ENCODE measurements at regions not wholly inside any gene's neighbourhood (a gene's known extent, or its start where the extent isn't known, plus 50 kb on each side); places are given as distances from the start of the nearest gene placed in this dataset.
A peak's percentile ranks its signal among the peaks of the same experiment; 100 is the strongest.

DNA sequence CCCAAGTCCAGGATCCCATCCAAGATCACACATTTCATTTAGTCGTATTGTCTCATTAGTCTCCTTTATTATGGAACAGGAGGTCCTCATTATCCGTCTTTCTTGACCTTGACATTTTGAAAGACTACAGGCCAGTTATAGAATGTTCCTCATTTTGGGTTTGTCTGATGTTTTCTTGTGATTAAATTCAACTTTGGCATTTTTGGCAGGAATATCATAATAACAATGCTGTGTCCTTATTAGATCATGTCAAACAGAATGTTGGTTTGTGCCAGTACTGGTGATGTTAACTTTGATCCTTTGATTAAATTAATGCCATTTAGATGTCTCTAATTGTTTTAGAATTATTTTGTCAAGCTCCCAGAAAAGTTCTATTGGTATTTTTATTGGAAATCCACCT is 106.5 kb upstream of the FRY start:
- WGBS (ENCODE audit: insufficient coverage): no CpG with 5 or more reads among the region's 2 CpGs
- H3K9me3 ChIP-seq: no peaks in the 10 kb centered on the region
- no peak for ATAC-seq (replicated peaks in 1 of 4)
- H3K4me3 ChIP-seq (ENCODE audit: control insufficient read depth in 1 of 2, extremely low read depth in 1 of 2, low read length in 1 of 2): no peak overlapping the region
- ChIA-PET CTCF (no interaction called here), POLR2A (interaction anchor here in 1 of 2 donors (0.6 kb wide), 1 partner anchor 27 kb away, joined by 6 read pairs; no protein-coding TSS in a partner anchor)
- no peaks in the 10 kb centered on the region for H3K9me3 Mint-ChIP-seq
- H3K36me3 ChIP-seq (ENCODE audit: control insufficient read depth in 2 of 2, extremely low read depth in 1 of 2, insufficient read depth in 1 of 2, low read length in 1 of 2): no peaks in the 10 kb centered on the region
- no peak overlapping the region for H3K27ac Mint-ChIP-seq
- peaks cover 9 to 25% (median 12%) of the 10 kb centered on the region in 3 donors for H3K4me1 Mint-ChIP-seq
- H3K27ac ChIP-seq (ENCODE audit: low read length): no peak overlapping the region
- no peak overlapping the region for H3K4me3 Mint-ChIP-seq
- H3K36me3 Mint-ChIP-seq: no peaks in the 10 kb centered on the region
- no peak for DNase-seq
- peaks cover 0 to 6% of the 10 kb centered on the region in 2 experiments for H3K4me1 ChIP-seq (ENCODE audit: control insufficient read depth in 1 of 2, extremely low read depth in 1 of 2, insufficient read depth in 2 of 2, low read length in 2 of 2)
- no peaks in the 10 kb centered on the region for H3K27me3 ChIP-seq (replicated peaks in 1 of 2; ENCODE audit: control insufficient read depth in 2 of 2, extremely low read depth in 1 of 2, insufficient read depth in 2 of 2, low read length in 1 of 2)
- H3K27me3 Mint-ChIP-seq: peaks cover 0 to 1% of the 10 kb centered on the region in 2 donors

- H3K4me3 ChIP-seq (ENCODE audit: control insufficient read depth in 1 of 2, extremely low read depth in 1 of 2, low read length in 1 of 2): no peak overlapping the region
- H3K36me3 ChIP-seq (ENCODE audit: control insufficient read depth in 2 of 2, extremely low read depth in 1 of 2, insufficient read depth in 1 of 2, low read length in 1 of 2): no peaks in the 10 kb centered on the region
- Mint-ChIP-seq H3K4me1 (peaks cover 8 to 17% (median 9%) of the 10 kb centered on the region in 3 donors), H3K27me3 (peaks cover 0 to 1% of the 10 kb centered on the region in 2 donors), H3K9me3 (no peaks in the 10 kb centered on the region), H3K36me3 (no peaks in the 10 kb centered on the region), H3K27ac (peak overlapping the region in 1 of 2 donors; percentile 13), H3K4me3 (no peak overlapping the region)
- no peak overlapping the region for H3K27ac ChIP-seq (ENCODE audit: low read length)
- ChIA-PET POLR2A (no interaction called here), CTCF (interaction anchor here (0.8 to 2.4 kb wide), 2 partner anchors 7 to 13 kb away, joined by 3 to 10 read pairs; no protein-coding TSS in a partner anchor)
- no peak for DNase-seq
- no peak for ATAC-seq (replicated peaks in 1 of 4)
- H3K4me1 ChIP-seq (ENCODE audit: control insufficient read depth in 1 of 2, extremely low read depth in 1 of 2, insufficient read depth in 2 of 2, low read length in 2 of 2): peaks cover 0 to 12% of the 10 kb centered on the region in 2 experiments
- 80% methylated on average over 2 of the region's 5 CpGs for WGBS (ENCODE audit: insufficient coverage)
- no peaks in the 10 kb centered on the region for H3K9me3 ChIP-seq
- H3K27me3 ChIP-seq (replicated peaks in 1 of 2; ENCODE audit: control insufficient read depth in 2 of 2, extremely low read depth in 1 of 2, insufficient read depth in 2 of 2, low read length in 1 of 2): no peaks in the 10 kb centered on the region
Measured at GRCh38 chr13:31927219-31927653, 104.3 kb upstream of the FRY start.

DNA sequence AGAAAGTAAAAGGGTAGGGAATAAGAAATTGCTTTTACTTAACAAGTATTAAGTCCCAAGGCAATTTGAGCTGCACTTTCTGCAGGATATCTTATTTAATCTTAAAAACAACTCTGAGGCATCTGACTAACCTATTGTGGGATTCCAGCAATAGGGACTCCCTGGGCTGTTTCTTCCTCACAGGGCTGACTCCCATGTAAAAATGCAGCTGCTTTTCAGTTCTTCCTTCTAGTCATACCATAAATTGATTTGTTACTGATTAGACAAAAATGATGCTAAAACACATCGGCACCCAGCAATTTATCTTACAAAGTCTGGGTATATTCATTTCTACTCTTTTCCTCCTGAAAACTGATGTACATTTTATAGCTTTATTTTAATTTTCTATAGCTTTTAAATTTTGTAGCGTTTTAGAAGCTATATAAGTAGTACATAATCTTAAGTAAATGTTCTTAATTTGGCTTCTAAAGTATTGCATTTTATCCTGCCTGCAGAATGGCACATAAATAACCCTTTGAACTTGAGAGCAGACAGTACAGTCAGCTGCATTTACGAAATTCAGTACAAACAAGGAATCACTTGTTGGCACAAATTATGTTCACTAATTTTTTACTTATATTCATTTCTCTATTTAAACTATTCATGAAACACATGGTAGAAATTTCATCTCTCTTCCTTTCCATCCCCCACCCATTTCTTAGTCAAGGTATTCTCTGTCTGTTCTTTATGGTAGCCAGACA is 102.4 kb upstream of the FRY start:
- Mint-ChIP-seq H3K9me3 (no peaks in the 10 kb centered on the region), H3K4me3 (no peak overlapping the region), H3K36me3 (no peaks in the 10 kb centered on the region), H3K4me1 (peaks cover 8 to 15% (median 9%) of the 10 kb centered on the region in 3 donors), H3K27ac (no peak overlapping the region), H3K27me3 (peaks cover 0 to 1% of the 10 kb centered on the region in 2 donors)
- no peak overlapping the region for H3K27ac ChIP-seq (ENCODE audit: low read length)
- CTCF ChIA-PET: interaction anchor here in 1 of 2 donors (0.7 to 2.4 kb wide), 2 partner anchors 9 to 105 kb away, joined by 3 to 10 read pairs; no protein-coding TSS in a partner anchor
- POLR2A ChIA-PET: no interaction called here
- ATAC-seq (replicated peaks in 1 of 4) (no peak), DNase-seq (no peak)
- H3K36me3 ChIP-seq (ENCODE audit: control insufficient read depth in 2 of 2, extremely low read depth in 1 of 2, insufficient read depth in 1 of 2, low read length in 1 of 2): no peaks in the 10 kb centered on the region
- H3K9me3 ChIP-seq: no peaks in the 10 kb centered on the region
- H3K4me1 ChIP-seq (ENCODE audit: control insufficient read depth in 1 of 2, extremely low read depth in 1 of 2, insufficient read depth in 2 of 2, low read length in 2 of 2): peaks cover 0 to 12% of the 10 kb centered on the region in 2 experiments
- 80% methylated on average over 1 of the region's 3 CpGs for whole genome bisulfite sequencing (ENCODE audit: insufficient coverage)
- H3K27me3 ChIP-seq (replicated peaks in 1 of 2; ENCODE audit: control insufficient read depth in 2 of 2, extremely low read depth in 1 of 2, insufficient read depth in 2 of 2, low read length in 1 of 2): no peaks in the 10 kb centered on the region
- no peak overlapping the region for H3K4me3 ChIP-seq (ENCODE audit: control insufficient read depth in 1 of 2, extremely low read depth in 1 of 2, low read length in 1 of 2)

DNA sequence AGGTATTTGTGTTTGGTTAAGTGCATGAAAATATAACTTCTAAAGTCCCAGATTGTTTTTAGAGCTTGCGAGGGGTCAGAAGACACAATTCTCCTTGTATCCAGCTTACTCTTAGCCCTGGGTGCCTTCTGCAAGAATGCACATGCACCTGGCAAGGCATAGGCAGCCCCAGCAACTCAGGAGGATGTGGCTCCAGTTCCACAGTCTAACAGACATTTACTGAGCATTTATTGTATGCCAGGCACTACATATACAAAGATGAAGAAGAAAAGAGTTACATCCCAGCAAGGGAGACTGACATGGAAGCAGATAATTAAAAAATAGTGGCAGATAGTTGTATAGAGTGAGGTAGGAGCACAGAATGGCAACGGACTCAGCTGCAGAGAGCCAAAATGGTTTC is 101.1 kb upstream of the FRY start:
- ChIA-PET CTCF (no interaction called here), POLR2A (interaction anchor here in 1 of 2 donors (0.6 kb wide), 1 partner anchor 123 kb away, joined by 3 read pairs; no protein-coding TSS in a partner anchor)
- ATAC-seq (replicated peaks in 1 of 4) (peak in 1 of 4 experiments; percentile 26), DNase-seq (no peak)
- 71% methylated on average over 1 of the region's 2 CpGs for WGBS (ENCODE audit: insufficient coverage)
- Histone ChIP-seq H3K36me3 (ENCODE audit: control insufficient read depth in 2 of 2, extremely low read depth in 1 of 2, insufficient read depth in 1 of 2, low read length in 1 of 2) (no peaks in the 10 kb centered on the region), H3K9me3 (no peaks in the 10 kb centered on the region), H3K27ac (ENCODE audit: low read length) (no peak overlapping the region), H3K4me3 (ENCODE audit: control insufficient read depth in 1 of 2, extremely low read depth in 1 of 2, low read length in 1 of 2) (no peak overlapping the region), H3K27me3 (replicated peaks in 1 of 2; ENCODE audit: control insufficient read depth in 2 of 2, extremely low read depth in 1 of 2, insufficient read depth in 2 of 2, low read length in 1 of 2) (no peaks in the 10 kb centered on the region), H3K4me1 (ENCODE audit: control insufficient read depth in 1 of 2, extremely low read depth in 1 of 2, insufficient read depth in 2 of 2, low read length in 2 of 2) (peaks cover 0 to 12% of the 10 kb centered on the region in 2 experiments)
- H3K36me3 Mint-ChIP-seq: no peaks in the 10 kb centered on the region
- peaks cover 8 to 15% (median 9%) of the 10 kb centered on the region in 3 donors for H3K4me1 Mint-ChIP-seq
- no peak overlapping the region for H3K4me3 Mint-ChIP-seq
- no peak overlapping the region for H3K27ac Mint-ChIP-seq
- peaks cover 0 to 1% of the 10 kb centered on the region in 2 donors for H3K27me3 Mint-ChIP-seq
- H3K9me3 Mint-ChIP-seq: no peaks in the 10 kb centered on the region

GRCh38 chr13:31930901-31931522 is 100.6 kb upstream of the FRY start:
- DNase-seq: no peak
- Mint-ChIP-seq H3K4me3 (no peak overlapping the region), H3K9me3 (no peaks in the 10 kb centered on the region), H3K36me3 (no peaks in the 10 kb centered on the region), H3K27ac (no peak overlapping the region), H3K27me3 (peaks cover 0 to 1% of the 10 kb centered on the region in 2 donors), H3K4me1 (peaks cover 8 to 15% (median 9%) of the 10 kb centered on the region in 3 donors)
- Histone ChIP-seq H3K27me3 (replicated peaks in 1 of 2; ENCODE audit: control insufficient read depth in 2 of 2, extremely low read depth in 1 of 2, insufficient read depth in 2 of 2, low read length in 1 of 2) (no peaks in the 10 kb centered on the region), H3K4me1 (ENCODE audit: control insufficient read depth in 1 of 2, extremely low read depth in 1 of 2, insufficient read depth in 2 of 2, low read length in 2 of 2) (peaks cover 0 to 12% of the 10 kb centered on the region in 2 experiments), H3K9me3 (no peaks in the 10 kb centered on the region), H3K4me3 (ENCODE audit: control insufficient read depth in 1 of 2, extremely low read depth in 1 of 2, low read length in 1 of 2) (no peak overlapping the region), H3K36me3 (ENCODE audit: control insufficient read depth in 2 of 2, extremely low read depth in 1 of 2, insufficient read depth in 1 of 2, low read length in 1 of 2) (no peaks in the 10 kb centered on the region), H3K27ac (ENCODE audit: low read length) (no peak overlapping the region)
- peak in 3 of 4 experiments; percentile 48 to 71 (median 49) for ATAC-seq (replicated peaks in 1 of 4)
- WGBS (ENCODE audit: insufficient coverage): 54% methylated on average over 3 of the region's 3 CpGs
- ChIA-PET CTCF (no interaction called here), POLR2A (no interaction called here)

- ChIA-PET POLR2A (no interaction called here), CTCF (no interaction called here)
- no peak overlapping the region for H3K4me3 Mint-ChIP-seq
- H3K27ac Mint-ChIP-seq: no peak overlapping the region
- Histone ChIP-seq H3K9me3 (no peaks in the 10 kb centered on the region), H3K4me3 (ENCODE audit: control insufficient read depth in 1 of 2, extremely low read depth in 1 of 2, low read length in 1 of 2) (no peak overlapping the region), H3K36me3 (ENCODE audit: control insufficient read depth in 2 of 2, extremely low read depth in 1 of 2, insufficient read depth in 1 of 2, low read length in 1 of 2) (no peaks in the 10 kb centered on the region), H3K27me3 (replicated peaks in 1 of 2; ENCODE audit: control insufficient read depth in 2 of 2, extremely low read depth in 1 of 2, insufficient read depth in 2 of 2, low read length in 1 of 2) (no peaks in the 10 kb centered on the region), H3K4me1 (ENCODE audit: control insufficient read depth in 1 of 2, extremely low read depth in 1 of 2, insufficient read depth in 2 of 2, low read length in 2 of 2) (no peaks in the 10 kb centered on the region), H3K27ac (ENCODE audit: low read length) (no peak overlapping the region)
- no peaks in the 10 kb centered on the region for H3K4me1 Mint-ChIP-seq
- 82% methylated on average over 2 of the region's 4 CpGs for WGBS (ENCODE audit: insufficient coverage)
- ATAC-seq (replicated peaks in 1 of 4) (no peak), DNase-seq (no peak)
- peaks cover 0 to 4% (median 0%) of the 10 kb centered on the region in 3 donors for H3K9me3 Mint-ChIP-seq
- H3K27me3 Mint-ChIP-seq: peaks cover 0 to 5% of the 10 kb centered on the region in 2 donors
- peaks cover 6% of the 10 kb centered on the region for H3K36me3 Mint-ChIP-seq
Measured at GRCh38 chr13:31937436-31937835, 94.1 kb upstream of the FRY start.
